PC-3 (cell line): ENCODE measurements at regions not wholly inside any gene's neighbourhood (a gene's known extent, or its start where the extent isn't known, plus 50 kb on each side); places are given as distances from the start of the nearest gene placed in this dataset.

Experiments used
- CTCF ChIP-seq: fragments of 300-600 bp; sonication (generic); conservative IDR thresholded peaks from 2 replicates; pipeline ENCODE4 v1.5.1; 2017; ENCODE audit warnings: antibody characterized with exemption, low read depth, mild to moderate bottlenecking, low read length
- EZH2 ChIP-seq: fragments of 300-600 bp; sonication (generic); IDR thresholded peaks from one replicate; pipeline ENCODE4 v1.6.1; 2017; ENCODE audit warnings: antibody characterized with exemption, mild to moderate bottlenecking, low read length; ENCODE audit not compliant: unreplicated experiment
- EZH2phosphoT487 ChIP-seq: fragments of 300-600 bp; sonication (generic); IDR thresholded peaks from 2 replicates; pipeline ENCODE4 v1.6.1; 2018; ENCODE audit warnings: mild to moderate bottlenecking, antibody characterized with exemption, low read length, borderline replicate concordance

GRCh38 chr6:775863-776262 is 82.9 kb upstream of the EXOC2 start:
- TF ChIP-seq CTCF = no peak
- TF ChIP-seq EZH2 = no peak
- no peak for TF ChIP-seq EZH2phosphoT487
